ENCODE measurements at regions not wholly inside any gene's neighbourhood (a gene's known extent, or its start where the extent isn't known, plus 50 kb on each side); places are given as distances from the start of the nearest gene placed in this dataset.

DNA sequence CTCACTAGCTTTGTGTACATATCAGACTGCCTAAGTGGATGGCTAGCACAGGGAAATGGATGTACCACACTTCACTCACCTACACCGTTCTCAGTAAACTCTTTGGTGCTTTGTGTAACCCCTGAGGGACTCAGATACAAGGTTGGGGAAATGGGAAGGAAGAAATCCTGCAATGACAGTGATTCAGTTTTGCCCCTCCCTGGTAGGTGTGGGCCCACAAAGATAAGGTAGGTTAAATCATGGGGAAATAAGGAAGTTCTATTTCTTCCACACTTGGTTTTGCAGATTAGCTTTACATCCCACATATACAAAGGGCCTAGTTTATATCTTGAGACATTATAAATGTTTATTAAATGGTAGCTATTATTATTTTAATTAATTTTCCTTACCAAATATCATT lies 197.6 kb upstream of the SPANXN4 start:
- Histone ChIP-seq H3K9me3 (no peaks in the 10 kb centered on the region), H3K27me3 (ENCODE audit: insufficient read depth) (no peaks in the 10 kb centered on the region), H3K9ac (no peak overlapping the region), H3F3A (replicated peaks; ENCODE audit: insufficient read depth) (no peaks in the 10 kb centered on the region), H4K20me1 (ENCODE audit: insufficient read depth) (no peaks in the 10 kb centered on the region), H3K36me3 (replicated peaks in 1 of 2; ENCODE audit: control insufficient read depth in 1 of 2, insufficient read depth in 2 of 2, low read length in 1 of 2) (no peaks in the 10 kb centered on the region), H3K27ac (ENCODE audit: low read depth in 2 of 2, low read length in 1 of 2) (no peak overlapping the region), H3K4me3 (ENCODE audit: low read depth in 2 of 2, low read length in 1 of 2) (no peak overlapping the region), H3K79me2 (ENCODE audit: insufficient read depth) (no peaks in the 10 kb centered on the region), H3K9me2 (no peaks in the 10 kb centered on the region), H3K4me1 (ENCODE audit: control insufficient read depth in 1 of 2, insufficient read depth in 2 of 2, low read depth in 1 of 2, low read length in 1 of 2) (no peaks in the 10 kb centered on the region), H3K4me2 (no peak overlapping the region), H2AFZ (ENCODE audit: low read depth) (no peak overlapping the region)
- CTCF ChIA-PET: no interaction called here
- no peak for DNase-seq
- WGBS (ENCODE audit: low lambda C conversion rate): 0% methylated on average over 1 of the region's 1 CpG
- POLR2A ChIA-PET: no interaction called here
- TF ChIP-seq GATA2 (CRISPR knock-in tag; IDR thresholded peaks at IDR 0.05): no peak
- no peak for TF ChIP-seq TAF1 (IDR thresholded peaks at IDR 0.05; ENCODE audit: borderline replicate concordance, low read depth, low read length)
- TF ChIP-seq, protein P1, sequence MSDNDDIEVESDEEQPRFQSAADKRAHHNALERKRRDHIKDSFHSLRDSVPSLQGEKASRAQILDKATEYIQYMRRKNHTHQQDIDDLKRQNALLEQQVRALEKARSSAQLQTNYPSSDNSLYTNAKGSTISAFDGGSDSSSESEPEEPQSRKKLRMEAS (IDR thresholded peaks at IDR 0.05; ENCODE audit: low read depth): no peak
- no peak for TF ChIP-seq RCOR1 (IDR thresholded peaks at IDR 0.05; ENCODE audit: low read length)
- TF ChIP-seq POLR2AphosphoS5 (IDR thresholded peaks at IDR 0.05; ENCODE audit: low read depth, low read length): no peak
- TF ChIP-seq TEAD4 (IDR thresholded peaks at IDR 0.05; ENCODE audit: borderline replicate concordance, insufficient read depth): no peak
- no peak for TF ChIP-seq TCF12 (IDR thresholded peaks at IDR 0.05)
- TF ChIP-seq JUND (IDR thresholded peaks at IDR 0.05): no peak
- TF ChIP-seq, protein P2, sequence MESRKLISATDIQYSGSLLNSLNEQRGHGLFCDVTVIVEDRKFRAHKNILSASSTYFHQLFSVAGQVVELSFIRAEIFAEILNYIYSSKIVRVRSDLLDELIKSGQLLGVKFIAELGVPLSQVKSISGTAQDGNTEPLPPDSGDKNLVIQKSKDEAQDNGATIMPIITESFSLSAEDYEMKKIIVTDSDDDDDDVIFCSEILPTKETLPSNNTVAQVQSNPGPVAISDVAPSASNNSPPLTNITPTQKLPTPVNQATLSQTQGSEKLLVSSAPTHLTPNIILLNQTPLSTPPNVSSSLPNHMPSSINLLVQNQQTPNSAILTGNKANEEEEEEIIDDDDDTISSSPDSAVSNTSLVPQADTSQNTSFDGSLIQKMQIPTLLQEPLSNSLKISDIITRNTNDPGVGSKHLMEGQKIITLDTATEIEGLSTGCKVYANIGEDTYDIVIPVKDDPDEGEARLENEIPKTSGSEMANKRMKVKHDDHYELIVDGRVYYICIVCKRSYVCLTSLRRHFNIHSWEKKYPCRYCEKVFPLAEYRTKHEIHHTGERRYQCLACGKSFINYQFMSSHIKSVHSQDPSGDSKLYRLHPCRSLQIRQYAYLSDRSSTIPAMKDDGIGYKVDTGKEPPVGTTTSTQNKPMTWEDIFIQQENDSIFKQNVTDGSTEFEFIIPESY (IDR thresholded peaks at IDR 0.05; ENCODE audit: borderline replicate concordance, low read depth): no peak
- no peak for TF ChIP-seq FOSL2 (IDR thresholded peaks at IDR 0.05; ENCODE audit: borderline replicate concordance, low read depth)
- no peak for TF ChIP-seq CHD2 (IDR thresholded peaks at IDR 0.05; ENCODE audit: low read length, partially characterized antibody)
- no peak for TF ChIP-seq YY1 (IDR thresholded peaks at IDR 0.05; ENCODE audit: low read depth)
- TF ChIP-seq ELF1 (IDR thresholded peaks at IDR 0.05): no peak
- TF ChIP-seq RAD21 (IDR thresholded peaks at IDR 0.05; ENCODE audit: low read length): no peak
- no peak for TF ChIP-seq EP300 (IDR thresholded peaks at IDR 0.05; ENCODE audit: borderline replicate concordance in 1 of 2, low read depth in 1 of 2, low read length in 1 of 2)

DNA sequence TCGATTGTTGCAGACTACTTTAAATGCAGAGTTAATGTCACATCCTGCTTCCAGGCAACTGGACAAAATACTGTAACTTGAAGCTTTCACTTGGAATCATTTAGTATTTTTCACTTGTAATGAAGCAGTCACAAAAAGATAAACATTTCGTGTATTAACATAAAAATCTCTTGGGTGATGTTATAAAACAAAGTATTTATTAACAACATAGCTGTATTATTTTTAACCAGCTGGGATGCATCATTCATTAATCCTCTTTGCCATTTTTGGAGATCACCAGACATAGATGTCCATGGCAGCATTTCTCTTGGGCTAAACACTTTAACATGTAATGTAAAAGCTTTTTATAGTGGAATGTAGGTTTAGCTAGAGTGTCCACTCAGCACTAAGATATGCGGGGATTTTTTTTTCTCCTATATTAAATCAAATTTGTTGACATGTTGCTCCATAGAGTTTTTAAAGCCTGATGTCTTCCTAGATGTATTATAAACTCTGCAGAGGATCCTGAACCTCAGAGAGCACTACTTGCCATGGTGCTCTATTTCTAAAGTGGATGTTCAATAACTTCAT lies 193.7 kb upstream of the SPANXN4 start:
- TF ChIP-seq, protein P3, sequence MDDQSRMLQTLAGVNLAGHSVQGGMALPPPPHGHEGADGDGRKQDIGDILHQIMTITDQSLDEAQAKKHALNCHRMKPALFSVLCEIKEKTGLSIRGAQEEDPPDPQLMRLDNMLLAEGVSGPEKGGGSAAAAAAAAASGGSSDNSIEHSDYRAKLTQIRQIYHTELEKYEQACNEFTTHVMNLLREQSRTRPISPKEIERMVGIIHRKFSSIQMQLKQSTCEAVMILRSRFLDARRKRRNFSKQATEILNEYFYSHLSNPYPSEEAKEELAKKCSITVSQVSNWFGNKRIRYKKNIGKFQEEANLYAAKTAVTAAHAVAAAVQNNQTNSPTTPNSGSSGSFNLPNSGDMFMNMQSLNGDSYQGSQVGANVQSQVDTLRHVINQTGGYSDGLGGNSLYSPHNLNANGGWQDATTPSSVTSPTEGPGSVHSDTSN (IDR thresholded peaks at IDR 0.05): no peak
- TF ChIP-seq, protein P2 (IDR thresholded peaks at IDR 0.05; ENCODE audit: borderline replicate concordance, low read depth): no peak
- TF ChIP-seq ELF1 (IDR thresholded peaks at IDR 0.05): no peak
- TF ChIP-seq RFX5 (IDR thresholded peaks at IDR 0.05; ENCODE audit: low read length): no peak
- TF ChIP-seq MEF2A (IDR thresholded peaks at IDR 0.05; ENCODE audit: borderline replicate concordance, low read depth): no peak
- TF ChIP-seq RAD21 (IDR thresholded peaks at IDR 0.05; ENCODE audit: low read length): no peak
- no peak for TF ChIP-seq TCF12 (IDR thresholded peaks at IDR 0.05)
- no peak for TF ChIP-seq GATA2 (CRISPR knock-in tag; IDR thresholded peaks at IDR 0.05)
- no peak for TF ChIP-seq JUND (IDR thresholded peaks at IDR 0.05)
- TF ChIP-seq NRF1 (IDR thresholded peaks at IDR 0.05; ENCODE audit: low read depth, low read length): no peak
- no peak for TF ChIP-seq SMC3 (IDR thresholded peaks at IDR 0.05; ENCODE audit: low read depth, low read length)
- TF ChIP-seq, protein P4, sequence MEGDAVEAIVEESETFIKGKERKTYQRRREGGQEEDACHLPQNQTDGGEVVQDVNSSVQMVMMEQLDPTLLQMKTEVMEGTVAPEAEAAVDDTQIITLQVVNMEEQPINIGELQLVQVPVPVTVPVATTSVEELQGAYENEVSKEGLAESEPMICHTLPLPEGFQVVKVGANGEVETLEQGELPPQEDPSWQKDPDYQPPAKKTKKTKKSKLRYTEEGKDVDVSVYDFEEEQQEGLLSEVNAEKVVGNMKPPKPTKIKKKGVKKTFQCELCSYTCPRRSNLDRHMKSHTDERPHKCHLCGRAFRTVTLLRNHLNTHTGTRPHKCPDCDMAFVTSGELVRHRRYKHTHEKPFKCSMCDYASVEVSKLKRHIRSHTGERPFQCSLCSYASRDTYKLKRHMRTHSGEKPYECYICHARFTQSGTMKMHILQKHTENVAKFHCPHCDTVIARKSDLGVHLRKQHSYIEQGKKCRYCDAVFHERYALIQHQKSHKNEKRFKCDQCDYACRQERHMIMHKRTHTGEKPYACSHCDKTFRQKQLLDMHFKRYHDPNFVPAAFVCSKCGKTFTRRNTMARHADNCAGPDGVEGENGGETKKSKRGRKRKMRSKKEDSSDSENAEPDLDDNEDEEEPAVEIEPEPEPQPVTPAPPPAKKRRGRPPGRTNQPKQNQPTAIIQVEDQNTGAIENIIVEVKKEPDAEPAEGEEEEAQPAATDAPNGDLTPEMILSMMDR (IDR thresholded peaks at IDR 0.05): no peak
- TF ChIP-seq SIN3A (IDR thresholded peaks at IDR 0.05; ENCODE audit: borderline replicate concordance, low read depth, low read length): no peak
- Histone ChIP-seq H3K27me3 (ENCODE audit: insufficient read depth) (no peaks in the 10 kb centered on the region), H3K4me1 (ENCODE audit: control insufficient read depth in 1 of 2, insufficient read depth in 2 of 2, low read depth in 1 of 2, low read length in 1 of 2) (no peaks in the 10 kb centered on the region), H3F3A (replicated peaks; ENCODE audit: insufficient read depth) (no peaks in the 10 kb centered on the region), H3K9ac (no peak overlapping the region), H3K79me2 (ENCODE audit: insufficient read depth) (no peaks in the 10 kb centered on the region), H2AFZ (ENCODE audit: low read depth) (no peak overlapping the region), H3K9me3 (no peaks in the 10 kb centered on the region), H4K20me1 (ENCODE audit: insufficient read depth) (no peaks in the 10 kb centered on the region), H3K27ac (ENCODE audit: low read depth in 2 of 2, low read length in 1 of 2) (no peak overlapping the region), H3K4me3 (ENCODE audit: low read depth in 2 of 2, low read length in 1 of 2) (no peak overlapping the region), H3K36me3 (replicated peaks in 1 of 2; ENCODE audit: control insufficient read depth in 1 of 2, insufficient read depth in 2 of 2, low read length in 1 of 2) (no peaks in the 10 kb centered on the region), H3K9me2 (no peaks in the 10 kb centered on the region), H3K4me2 (no peak overlapping the region)
- ChIA-PET CTCF (no interaction called here), POLR2A (no interaction called here)
- WGBS (ENCODE audit: low lambda C conversion rate): 0% methylated on average over 3 of the region's 3 CpGs
- no peak for DNase-seq
